RWPE2 (cell line): ENCODE measurements at regions not wholly inside any gene's neighbourhood (a gene's known extent, or its start where the extent isn't known, plus 50 kb on each side); places are given as distances from the start of the nearest gene placed in this dataset.

Experiments
- ATAC-seq: fragments of 200-7000 bp; cut with Tn5 transposase; 3 replicates; pipeline ENCODE4 v1.9.1; 2021; ENCODE audit warnings: low read depth
- DNase-seq: peaks from one replicate; pipeline ENCODE4 v3.0.0-alpha.2; 2020; ENCODE audit warnings: low spot score
- H3K27ac ChIP-seq: fragments of 450-650 bp; 2 replicates; pipeline ENCODE4 v1.5.1; 2017; ENCODE audit warnings: mild to moderate bottlenecking; ENCODE audit not compliant: poor library complexity, severe bottlenecking
- H3K27me3 ChIP-seq: fragments of 250-450 bp; sonication (Bioruptor Pico); 2 replicates; pipeline ENCODE4 v1.5.1; 2021; ENCODE audit warnings: mild to moderate bottlenecking, moderate library complexity; ENCODE audit not compliant: insufficient read depth, poor library complexity, severe bottlenecking
- H3K36me3 ChIP-seq: fragments of 250-450 bp; sonication (Bioruptor Pico); 2 replicates; pipeline ENCODE4 v1.5.1; 2020; ENCODE audit warnings: low read depth, mild to moderate bottlenecking, moderate library complexity
- H3K4me1 ChIP-seq: fragments of 250-450 bp; sonication (Bioruptor Pico); 2 replicates; pipeline ENCODE4 v1.5.1; 2021; ENCODE audit warnings: mild to moderate bottlenecking, moderate library complexity; ENCODE audit not compliant: insufficient read depth, poor library complexity, severe bottlenecking
- H3K4me3 ChIP-seq: fragments of 250-450 bp; sonication (Bioruptor Pico); 2 replicates; pipeline ENCODE4 v1.5.1; 2021; ENCODE audit warnings: mild to moderate bottlenecking, moderate library complexity; ENCODE audit not compliant: severe bottlenecking
- H3K9me3 ChIP-seq: fragments of 250-450 bp; sonication (Bioruptor Pico); 2 replicates; pipeline ENCODE4 v1.5.1; 2021; ENCODE audit warnings: mild to moderate bottlenecking, moderate library complexity; ENCODE audit not compliant: severe bottlenecking
- TF ChIP-seq, protein P1 (sequence below): fragments of 450-650 bp; IDR thresholded peaks from one replicate; pipeline ENCODE4 v1.5.1; 2017; ENCODE audit warnings: mild to moderate bottlenecking, moderate library complexity; ENCODE audit not compliant: poor library complexity, severe bottlenecking

DNA sequence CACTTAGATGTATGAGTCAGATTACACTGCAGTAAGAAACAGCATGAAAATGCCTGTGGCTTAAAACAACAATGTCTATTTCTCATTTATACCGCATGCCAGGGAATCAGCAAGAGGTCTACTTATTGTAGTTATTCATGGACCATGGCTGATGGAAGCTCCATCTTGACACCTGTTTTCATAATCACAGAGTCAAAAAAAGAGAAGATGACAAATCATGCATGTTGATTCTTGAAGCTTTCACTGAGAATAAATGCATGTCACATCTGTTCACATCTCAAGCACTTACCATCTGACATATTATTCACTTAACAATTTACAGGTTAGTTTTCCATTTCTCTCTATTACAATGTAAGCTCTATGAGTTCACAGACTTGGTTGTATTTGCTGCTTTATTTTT lies 194.2 kb upstream of the SLITRK2 start:
- no peaks in the 10 kb centered on the region for H3K9me3 ChIP-seq
- TF ChIP-seq, protein P1, sequence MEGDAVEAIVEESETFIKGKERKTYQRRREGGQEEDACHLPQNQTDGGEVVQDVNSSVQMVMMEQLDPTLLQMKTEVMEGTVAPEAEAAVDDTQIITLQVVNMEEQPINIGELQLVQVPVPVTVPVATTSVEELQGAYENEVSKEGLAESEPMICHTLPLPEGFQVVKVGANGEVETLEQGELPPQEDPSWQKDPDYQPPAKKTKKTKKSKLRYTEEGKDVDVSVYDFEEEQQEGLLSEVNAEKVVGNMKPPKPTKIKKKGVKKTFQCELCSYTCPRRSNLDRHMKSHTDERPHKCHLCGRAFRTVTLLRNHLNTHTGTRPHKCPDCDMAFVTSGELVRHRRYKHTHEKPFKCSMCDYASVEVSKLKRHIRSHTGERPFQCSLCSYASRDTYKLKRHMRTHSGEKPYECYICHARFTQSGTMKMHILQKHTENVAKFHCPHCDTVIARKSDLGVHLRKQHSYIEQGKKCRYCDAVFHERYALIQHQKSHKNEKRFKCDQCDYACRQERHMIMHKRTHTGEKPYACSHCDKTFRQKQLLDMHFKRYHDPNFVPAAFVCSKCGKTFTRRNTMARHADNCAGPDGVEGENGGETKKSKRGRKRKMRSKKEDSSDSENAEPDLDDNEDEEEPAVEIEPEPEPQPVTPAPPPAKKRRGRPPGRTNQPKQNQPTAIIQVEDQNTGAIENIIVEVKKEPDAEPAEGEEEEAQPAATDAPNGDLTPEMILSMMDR = no peak
- H3K36me3 ChIP-seq = no peaks in the 10 kb centered on the region
- H3K4me1 ChIP-seq = no peaks in the 10 kb centered on the region
- no peak overlapping the region for H3K27ac ChIP-seq
- DNase-seq (no peak), ATAC-seq (no peak)
- no peak overlapping the region for H3K4me3 ChIP-seq
- no peaks in the 10 kb centered on the region for H3K27me3 ChIP-seq

DNA sequence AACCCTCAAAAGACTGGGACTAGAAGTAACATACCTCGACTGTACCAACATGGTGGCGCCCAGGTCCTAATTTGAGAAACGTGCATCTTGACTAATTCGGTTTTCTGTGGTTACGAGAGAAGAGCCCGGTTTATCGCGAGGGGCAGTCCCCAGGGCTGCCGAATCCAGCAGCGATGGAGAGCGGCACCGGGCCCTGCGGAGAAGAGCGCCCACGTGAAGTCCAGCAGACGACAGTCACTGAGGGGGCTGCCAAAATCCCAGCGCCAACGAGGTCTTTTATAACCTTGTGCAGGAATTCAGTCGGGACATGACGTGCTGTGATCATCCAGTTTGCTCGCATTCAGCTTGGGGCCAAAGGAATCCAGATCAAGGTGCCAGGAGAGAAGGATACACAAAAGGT lies 187.5 kb upstream of the SLITRK2 start:
- Histone ChIP-seq H3K9me3 (no peaks in the 10 kb centered on the region), H3K27ac (no peak overlapping the region), H3K27me3 (no peaks in the 10 kb centered on the region), H3K4me3 (no peak overlapping the region), H3K4me1 (no peaks in the 10 kb centered on the region), H3K36me3 (no peaks in the 10 kb centered on the region)
- ATAC-seq (no peak), DNase-seq (no peak)
- TF ChIP-seq, protein P1 = no peak

- H3K27me3 ChIP-seq = no peaks in the 10 kb centered on the region
- no peak overlapping the region for H3K4me3 ChIP-seq
- no peak for DNase-seq
- no peaks in the 10 kb centered on the region for H3K36me3 ChIP-seq
- no peak overlapping the region for H3K27ac ChIP-seq
- no peaks in the 10 kb centered on the region for H3K4me1 ChIP-seq
- no peak for ATAC-seq
- no peaks in the 10 kb centered on the region for H3K9me3 ChIP-seq
- TF ChIP-seq, protein P1 = no peak
Measured at GRCh38 chrX:145630806-145631435, 186.7 kb upstream of the SLITRK2 start.

DNA sequence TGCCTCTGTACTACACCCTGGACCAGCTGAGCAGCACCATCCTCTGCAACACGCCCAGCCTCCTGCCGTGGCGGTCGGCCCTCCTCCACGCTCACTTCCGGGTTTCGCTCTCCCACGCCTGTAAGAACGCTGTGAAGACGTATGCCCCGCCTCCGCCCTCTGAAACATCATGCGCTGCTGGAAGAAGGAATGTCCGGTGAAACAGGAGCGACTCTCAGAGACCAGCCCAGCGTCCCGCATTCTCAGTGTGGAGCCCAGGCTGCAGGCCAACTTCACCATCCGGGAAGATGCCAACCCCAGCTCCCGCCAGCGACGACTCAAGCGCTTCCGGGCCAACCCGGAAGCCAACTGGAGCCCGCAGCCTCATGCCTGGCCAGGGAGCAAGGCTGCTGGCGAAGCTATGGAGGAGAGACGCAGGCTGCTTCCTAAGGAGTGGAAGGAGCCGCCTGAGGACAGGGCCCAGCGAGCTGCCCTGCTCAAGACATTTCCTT lies 186.1 kb upstream of the SLITRK2 start:
- TF ChIP-seq, protein P1 = no peak
- Histone ChIP-seq H3K4me3 (no peak overlapping the region), H3K27ac (no peak overlapping the region), H3K27me3 (no peaks in the 10 kb centered on the region), H3K4me1 (no peaks in the 10 kb centered on the region), H3K36me3 (no peaks in the 10 kb centered on the region), H3K9me3 (no peaks in the 10 kb centered on the region)
- ATAC-seq = no peak
- DNase-seq = no peak

- no peaks in the 10 kb centered on the region for H3K27me3 ChIP-seq
Measured at GRCh38 chrX:145654486-145654885, 163.1 kb upstream of the SLITRK2 start.

More at GRCh38 chrX:145654486-145654885, 163.1 kb upstream of the SLITRK2 start:
- H3K9me3 ChIP-seq = no peaks in the 10 kb centered on the region
- no peak overlapping the region for H3K4me3 ChIP-seq
- TF ChIP-seq, protein P1 = no peak
- no peaks in the 10 kb centered on the region for H3K36me3 ChIP-seq
- ATAC-seq = no peak
- no peaks in the 10 kb centered on the region for H3K4me1 ChIP-seq
- no peak overlapping the region for H3K27ac ChIP-seq
- no peak for DNase-seq
